Activated CD4-positive, alpha-beta T cell treated with anti-CD3 and anti-CD28 coated beads, Interleukin-2, Interleukin-6, amounts not matched to agents 100 ng/mL and 50 ng/mL, durations not matched to agents 16 hours and 8 hours (primary cell): ENCODE measurements at regions not wholly inside any gene's neighbourhood (a gene's known extent, or its start where the extent isn't known, plus 50 kb on each side); places are given as distances from the start of the nearest gene placed in this dataset.

ENCODE experiments used
- DNase-seq: peaks from one replicate; pipeline ENCODE4 v3.0.0-alpha.2; 2020

GRCh38 chr11:27904358-27905055 lies 203.4 kb downstream of the KIF18A start:
- DNase-seq: peak; percentile 2

GRCh38 chr11:27902981-27903624 lies 202.8 kb upstream of the BDNF start:
- no peak for DNase-seq

GRCh38 chr11:27898166-27898565 lies 197.9 kb upstream of the BDNF start:
- no peak for DNase-seq

- no peak for DNase-seq
These were observed 195.8 kb upstream of the BDNF start for GRCh38 chr11:27896096-27896495.

GRCh38 chr11:27894552-27894951 lies 194.3 kb upstream of the BDNF start:
- no peak for DNase-seq

- no peak for DNase-seq
These were observed 186.6 kb upstream of the BDNF start for GRCh38 chr11:27886857-27887256.

GRCh38 chr11:27882066-27882697 lies 181.9 kb upstream of the BDNF start:
- peak; percentile 4 for DNase-seq

- DNase-seq: no peak
These were observed 175.8 kb upstream of the BDNF start for GRCh38 chr11:27875831-27876775.

- no peak for DNase-seq
These were observed 175.0 kb upstream of the BDNF start for GRCh38 chr11:27874998-27875830.

- DNase-seq: no peak
These were observed 173.4 kb upstream of the BDNF start for GRCh38 chr11:27873664-27874063.

- no peak for DNase-seq
These were observed 170.8 kb upstream of the BDNF start for GRCh38 chr11:27871056-27871455.

- DNase-seq: no peak
These were observed 169.4 kb upstream of the BDNF start for GRCh38 chr11:27869701-27870100.

- DNase-seq: no peak
These were observed 168.5 kb upstream of the BDNF start for GRCh38 chr11:27868709-27869108.

GRCh38 chr11:27868226-27868625 lies 168.0 kb upstream of the BDNF start:
- DNase-seq: no peak

- DNase-seq: no peak
These were observed 164.8 kb upstream of the BDNF start for GRCh38 chr11:27865105-27865504.

GRCh38 chr11:27864611-27865010 lies 164.4 kb upstream of the BDNF start:
- DNase-seq: no peak

GRCh38 chr11:27864091-27864491 lies 163.8 kb upstream of the BDNF start:
- no peak for DNase-seq

GRCh38 chr11:27863637-27864036 lies 163.4 kb upstream of the BDNF start:
- DNase-seq: no peak

- DNase-seq: no peak
These were observed 161.6 kb upstream of the BDNF start for GRCh38 chr11:27861706-27862430.

- no peak for DNase-seq
These were observed 160.6 kb upstream of the BDNF start for GRCh38 chr11:27860811-27861210.

- no peak for DNase-seq
These were observed 158.6 kb upstream of the BDNF start for GRCh38 chr11:27858866-27859265.

- DNase-seq: no peak
These were observed 157.3 kb upstream of the BDNF start for GRCh38 chr11:27857588-27857987.
